NCI-H2196 (cell line): ENCODE measurements at regions not wholly inside any gene's neighbourhood (a gene's known extent, or its start where the extent isn't known, plus 50 kb on each side); places are given as distances from the start of the nearest gene placed in this dataset.
A peak's percentile ranks its signal among the peaks of the same experiment; 100 is the strongest.

ENCODE experiments used
- DNase-seq: peaks from one replicate; lab custom pipeline; 2025; ENCODE audit not compliant: unreplicated experiment; lab: John Stamatoyannopoulos, UW

DNA sequence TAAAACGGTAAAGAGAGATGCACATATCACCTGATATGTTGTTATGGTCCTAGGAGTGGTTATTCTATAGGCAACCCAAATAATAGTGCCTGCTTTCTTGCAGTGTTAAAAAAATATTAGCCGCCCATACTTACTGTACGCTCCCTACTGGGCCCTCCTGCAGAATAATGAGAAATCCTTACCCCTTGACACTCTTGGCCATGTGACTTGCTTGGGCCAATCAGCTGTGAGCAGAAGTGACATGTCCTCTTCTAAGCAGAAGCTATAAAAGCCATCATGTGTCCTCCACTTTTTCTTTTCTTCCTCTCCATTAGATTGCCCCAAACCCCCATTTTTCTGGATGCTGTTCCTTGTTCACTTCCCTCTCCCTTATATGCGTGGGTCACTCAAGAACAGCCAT lies 90.5 kb upstream of the SPRED2 start:
- DNase-seq: no peak

DNA sequence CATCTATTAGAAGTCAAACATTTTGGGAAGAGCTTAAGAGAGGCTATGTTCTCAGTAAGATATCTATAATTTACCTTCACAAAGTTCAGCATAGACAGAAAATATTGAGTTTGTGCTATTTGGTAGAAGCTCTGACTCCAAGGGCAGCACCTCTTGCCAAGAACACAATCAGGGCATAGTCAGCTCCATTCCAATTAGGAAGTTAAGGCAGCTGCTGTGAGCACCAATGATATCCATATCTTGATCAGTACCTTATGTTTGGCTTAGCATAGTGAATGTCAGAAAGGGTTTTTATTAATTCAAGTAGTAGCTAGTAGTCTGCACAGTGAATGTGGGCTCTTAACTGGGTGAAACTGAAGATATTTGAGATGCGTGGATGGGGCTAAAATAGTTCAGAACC lies 86.4 kb upstream of the SPRED2 start:
- no peak for DNase-seq

DNA sequence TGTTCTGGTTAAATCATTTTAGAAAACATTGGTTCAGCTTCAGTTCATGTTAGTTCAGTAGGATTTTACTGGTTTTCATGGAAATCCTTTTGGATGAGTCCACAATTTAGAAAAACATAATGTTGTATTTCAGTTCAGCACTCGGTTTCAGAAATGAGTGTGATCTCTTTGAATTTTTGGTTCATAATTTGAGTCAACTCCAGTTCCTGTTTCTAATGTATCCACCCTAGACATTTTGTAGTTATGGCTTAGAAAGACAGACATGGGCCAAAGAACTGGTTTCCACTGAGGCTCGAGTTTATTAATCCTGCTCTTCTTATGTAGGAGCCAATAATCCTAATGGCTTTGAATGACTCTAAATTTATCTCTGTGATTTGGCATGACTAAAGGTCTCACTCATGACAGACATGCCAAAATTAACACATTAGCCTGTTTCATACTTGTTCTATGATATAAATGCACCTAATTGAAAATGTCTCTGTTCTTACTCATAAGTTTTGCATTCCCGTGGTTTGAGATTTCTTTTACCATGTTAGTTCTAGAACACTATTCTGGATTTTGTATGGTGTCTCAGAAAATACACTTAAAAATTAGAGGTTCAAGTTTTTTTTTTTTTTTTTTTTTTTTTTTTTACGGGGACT lies 82.3 kb upstream of the SPRED2 start:
- DNase-seq: no peak

DNA sequence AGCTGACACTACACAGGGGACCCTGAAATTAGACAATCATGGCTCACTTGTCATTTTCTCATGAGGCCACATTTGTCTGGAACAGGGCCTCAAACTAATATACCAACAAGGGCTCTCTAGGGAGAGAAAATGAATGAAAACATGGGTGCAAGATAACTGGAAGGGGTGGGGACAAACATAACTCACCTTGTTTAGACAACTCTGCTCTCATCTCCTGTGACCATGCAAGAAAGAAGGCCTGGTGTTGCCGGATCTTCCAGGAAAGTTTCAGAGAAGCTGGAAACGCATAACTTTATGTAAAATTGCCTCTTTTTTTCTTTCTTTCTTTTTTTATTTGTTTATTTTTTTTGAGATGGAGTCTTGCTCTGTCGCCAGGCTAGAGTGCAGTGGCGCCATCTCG lies 80.4 kb upstream of the SPRED2 start:
- DNase-seq: no peak

DNA sequence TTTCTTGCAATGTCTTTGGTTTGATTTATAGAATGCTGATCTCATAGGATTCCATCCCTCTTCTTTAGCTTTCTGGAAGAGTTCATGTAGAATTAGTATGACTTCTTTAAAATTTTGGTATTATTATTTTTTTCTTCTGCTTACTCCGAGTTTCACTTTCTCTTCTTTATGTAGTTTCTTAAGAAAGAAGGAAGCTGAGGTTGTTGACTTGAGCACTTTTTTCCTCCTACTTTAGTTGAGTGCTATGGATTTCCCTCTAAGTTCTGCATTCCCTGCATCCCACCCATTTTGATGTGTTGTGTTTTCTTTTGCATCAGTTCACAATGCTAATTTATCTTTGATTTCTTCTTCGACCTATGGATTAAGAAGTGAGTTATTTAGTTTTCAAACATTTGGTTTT lies 78.9 kb upstream of the SPRED2 start:
- no peak for DNase-seq

DNA sequence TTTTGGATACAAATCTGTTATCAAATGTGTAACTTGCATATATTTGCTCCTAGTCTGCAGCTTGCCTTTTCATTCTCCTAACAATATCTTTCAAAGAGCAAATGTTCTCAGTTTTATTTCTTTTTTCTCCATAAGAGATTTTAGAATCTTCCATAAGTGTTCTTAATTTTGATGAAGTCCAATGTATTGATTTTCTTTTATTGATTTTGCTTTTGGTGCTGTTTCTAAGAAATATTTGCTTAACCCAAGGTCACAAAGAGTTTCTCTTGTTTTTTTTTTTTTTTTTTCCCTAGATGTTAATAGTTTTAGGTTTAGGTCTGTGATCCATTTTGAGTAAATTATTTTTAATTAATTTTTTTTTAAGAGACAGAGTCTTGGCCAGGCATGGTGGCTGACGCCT lies 75.8 kb upstream of the SPRED2 start:
- DNase-seq: no peak

DNA sequence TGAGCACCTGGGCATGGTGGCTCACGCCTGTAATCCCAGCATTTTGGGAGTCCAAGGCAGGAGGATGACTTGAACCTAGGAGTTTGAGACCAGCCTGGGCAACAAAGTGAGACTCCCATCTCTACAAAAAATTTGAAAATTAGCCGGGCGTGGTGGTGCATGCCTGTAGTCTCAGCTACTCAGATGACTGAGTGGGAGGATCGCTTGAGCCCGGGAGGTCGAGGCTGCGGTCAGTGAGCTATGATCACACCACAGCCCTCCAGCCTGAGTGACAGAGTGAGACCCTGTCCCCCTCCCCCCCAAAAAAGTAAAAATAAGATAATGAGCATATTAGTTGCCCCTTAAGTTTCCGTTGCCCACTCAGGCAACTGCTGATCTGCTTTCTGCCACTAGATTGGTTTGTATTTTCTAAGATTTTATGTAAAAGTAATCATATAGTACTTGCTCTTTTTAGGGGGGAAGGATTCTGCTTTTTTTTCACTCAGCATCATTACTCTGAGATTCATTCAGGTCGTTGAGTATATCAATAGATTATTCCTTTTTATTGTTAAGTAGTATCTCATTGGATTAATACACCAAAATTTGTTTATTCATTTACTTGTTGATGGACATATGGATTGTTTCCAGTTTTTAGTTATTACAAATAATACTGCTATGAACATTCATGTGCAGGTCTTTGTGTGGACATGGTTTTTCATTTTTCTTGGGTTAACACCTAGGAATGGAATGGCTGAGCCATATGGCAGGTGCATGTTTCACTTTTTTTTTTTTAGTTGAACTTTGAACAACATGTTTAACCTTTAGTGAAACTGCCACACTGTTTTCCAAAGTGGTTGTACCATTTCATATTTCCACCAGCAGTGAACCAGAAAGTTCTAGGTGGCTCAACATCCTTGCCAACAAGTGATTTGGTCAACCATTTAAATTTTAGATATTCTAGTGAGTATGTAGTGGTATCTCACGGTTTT lies 75.0 kb upstream of the SPRED2 start:
- DNase-seq: no peak

DNA sequence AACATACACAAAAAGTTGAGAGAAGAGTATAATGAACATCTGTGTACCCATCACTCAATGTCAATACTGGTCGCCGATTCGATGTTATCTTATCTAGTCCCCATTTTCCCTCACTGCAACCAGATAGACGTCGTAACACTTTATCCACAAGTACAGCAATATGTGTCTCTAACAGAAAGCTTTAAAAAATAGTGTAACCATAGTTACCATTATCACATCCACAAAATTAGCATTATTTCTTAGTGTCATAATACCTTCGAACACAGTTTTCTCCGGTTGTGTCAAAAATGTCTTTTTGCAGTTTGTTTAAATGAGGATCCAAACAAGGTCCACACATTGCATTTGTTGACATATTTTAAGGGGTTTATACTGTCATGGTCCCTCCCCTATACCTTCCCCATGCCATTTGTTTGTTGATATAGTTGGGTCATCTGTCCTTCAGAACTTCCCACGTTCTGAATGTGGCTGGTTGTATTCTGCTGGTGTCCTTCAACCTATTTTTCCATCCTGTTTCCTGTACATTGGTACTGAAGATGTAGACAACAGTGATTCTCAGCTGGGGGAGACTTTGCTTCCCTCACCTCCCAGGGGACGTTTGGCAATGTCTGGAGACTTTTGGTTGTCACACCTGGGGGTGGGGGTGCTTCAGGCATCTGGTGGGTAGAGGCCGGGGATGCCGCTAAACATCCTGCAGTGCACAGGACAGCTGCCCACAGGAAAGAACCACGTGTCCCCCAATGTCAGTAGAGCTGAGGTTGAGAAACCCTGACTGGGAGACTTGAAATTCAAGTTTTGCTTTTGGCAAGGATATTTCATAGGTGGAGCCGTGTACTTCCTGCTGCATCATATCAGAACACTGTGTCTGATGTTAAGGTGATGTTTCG lies 72.7 kb upstream of the SPRED2 start:
- no peak for DNase-seq

DNA sequence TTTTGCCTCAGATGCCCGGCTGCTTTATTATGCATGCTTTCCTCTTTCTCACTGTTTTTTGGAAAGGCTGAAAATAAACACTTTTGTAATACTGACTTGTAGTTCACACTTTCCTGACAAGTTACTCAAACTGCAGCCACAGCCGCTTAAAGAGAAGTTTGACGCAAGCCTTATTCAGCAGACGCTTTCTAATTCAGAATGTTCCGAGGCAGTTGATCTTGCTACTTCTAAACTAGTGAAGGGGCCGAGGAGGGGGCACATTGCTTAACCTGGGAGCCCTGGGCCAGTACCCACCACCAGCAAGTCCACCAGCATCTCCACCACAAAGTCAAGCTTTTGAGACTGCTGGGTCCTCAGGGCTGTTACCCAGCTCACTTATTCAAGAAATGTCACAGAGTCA lies 71.8 kb upstream of the SPRED2 start:
- DNase-seq: no peak

DNA sequence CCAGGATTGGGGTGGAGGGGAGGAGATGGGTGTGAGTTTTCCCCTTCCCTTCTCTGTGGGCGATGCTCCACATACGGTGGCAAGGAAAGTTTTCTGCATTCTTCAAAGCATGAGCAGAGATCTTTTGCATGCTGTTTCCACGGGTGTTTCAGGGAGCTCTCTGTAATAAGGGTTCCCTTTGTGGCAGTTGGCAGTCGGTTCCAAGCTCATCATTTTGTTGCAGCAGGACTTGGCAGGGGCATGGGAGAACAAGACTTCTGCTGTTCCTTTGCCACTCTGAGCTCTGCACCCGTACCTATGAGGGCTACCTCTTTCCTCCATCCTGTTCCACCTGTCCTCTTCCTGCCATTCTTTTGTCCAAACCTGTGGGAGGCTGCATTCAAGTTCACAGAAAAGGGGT lies 71.3 kb upstream of the SPRED2 start:
- no peak for DNase-seq

DNA sequence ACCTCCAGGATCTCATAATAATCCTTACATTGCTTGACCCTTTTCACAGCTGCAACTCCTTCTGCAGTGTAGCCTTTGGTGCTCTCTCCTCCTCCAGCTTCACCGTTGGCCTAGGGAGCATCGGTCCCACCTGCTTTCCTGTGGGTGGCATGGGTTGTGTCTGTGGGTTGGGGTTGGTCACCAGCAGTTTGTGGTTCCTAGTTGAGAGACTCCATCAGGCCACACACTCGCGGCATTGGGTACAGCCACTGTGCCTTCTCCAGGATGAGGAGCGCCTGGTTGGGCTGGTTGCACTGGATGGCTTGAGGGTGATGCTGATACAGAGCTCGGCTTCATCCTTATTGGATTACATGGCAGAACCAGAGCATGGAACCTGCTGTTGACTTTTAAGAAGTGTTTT lies 69.4 kb upstream of the SPRED2 start:
- no peak for DNase-seq

DNA sequence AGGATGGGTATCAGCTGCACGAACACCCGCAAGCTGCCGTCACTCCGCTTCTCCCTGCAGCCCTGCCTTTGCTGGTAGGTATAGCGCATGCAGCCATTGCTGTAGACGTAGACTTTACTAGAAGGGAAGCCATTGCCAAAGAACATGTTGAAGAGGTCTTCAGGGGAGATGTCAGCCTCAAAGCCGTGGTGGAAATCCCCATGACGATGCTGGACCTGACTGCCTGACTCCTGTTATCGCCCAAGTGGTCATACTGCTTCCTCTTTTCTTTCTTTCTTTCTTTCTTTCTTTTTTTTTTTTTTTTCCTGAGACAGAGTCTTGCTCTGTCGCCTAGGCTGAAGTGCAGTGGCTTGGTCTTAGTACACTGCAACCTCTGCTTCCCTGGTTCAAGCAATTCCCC lies 68.7 kb upstream of the SPRED2 start:
- no peak for DNase-seq

DNA sequence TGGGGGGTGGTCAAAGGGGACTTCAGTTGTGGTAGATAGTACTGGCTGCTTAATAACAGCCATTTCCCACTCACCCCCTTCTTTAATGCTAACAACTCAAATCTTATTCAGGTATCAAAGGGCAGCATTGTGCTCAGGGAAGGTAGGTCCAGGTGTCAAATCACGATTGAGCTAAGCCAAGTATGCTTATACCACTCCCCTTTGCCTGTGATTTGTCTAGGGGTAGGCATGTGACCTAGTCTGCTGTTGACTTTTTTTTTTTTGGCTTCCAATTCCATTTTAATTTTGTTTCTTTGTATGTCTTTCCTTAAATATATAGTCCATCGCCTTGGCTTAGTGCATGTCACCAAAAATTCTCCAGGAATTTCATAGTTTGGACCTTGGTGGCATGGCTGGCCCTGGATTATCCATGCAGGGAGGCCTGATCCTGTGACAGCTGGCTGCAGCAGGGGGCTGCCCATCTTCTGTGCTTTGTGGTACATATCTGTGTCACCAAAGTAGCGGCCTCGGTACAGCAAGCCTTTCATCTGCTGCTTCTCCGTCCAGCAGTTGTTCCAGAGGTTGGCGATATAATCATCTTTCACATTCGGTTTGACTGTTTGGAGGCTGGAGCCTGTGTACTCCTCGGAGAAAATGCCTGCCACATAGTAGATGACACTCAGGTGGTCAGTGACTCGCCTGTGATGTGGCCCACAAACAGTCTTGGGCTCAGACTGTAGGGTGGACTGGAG lies 68.1 kb upstream of the SPRED2 start:
- DNase-seq: no peak

DNA sequence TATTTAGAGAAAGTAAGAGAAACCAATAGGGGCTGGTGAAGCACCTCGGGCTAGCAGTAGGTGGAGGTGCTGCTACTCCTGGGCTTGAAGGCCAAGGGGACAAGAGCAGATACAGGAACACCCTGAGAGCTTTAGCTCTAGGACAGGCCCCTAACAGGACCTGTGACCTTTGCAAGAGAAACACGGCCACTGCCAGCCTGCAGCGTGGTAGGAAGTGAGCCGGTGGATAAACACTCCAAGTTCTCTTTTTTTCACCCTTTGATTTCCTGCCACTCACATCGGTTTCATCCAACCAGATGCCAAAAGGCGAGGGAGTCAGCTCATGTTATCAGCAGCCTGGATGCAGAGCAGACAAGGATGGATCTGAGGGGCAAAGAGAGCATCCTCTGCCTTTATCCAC lies 66.8 kb upstream of the SPRED2 start:
- DNase-seq: no peak

DNA sequence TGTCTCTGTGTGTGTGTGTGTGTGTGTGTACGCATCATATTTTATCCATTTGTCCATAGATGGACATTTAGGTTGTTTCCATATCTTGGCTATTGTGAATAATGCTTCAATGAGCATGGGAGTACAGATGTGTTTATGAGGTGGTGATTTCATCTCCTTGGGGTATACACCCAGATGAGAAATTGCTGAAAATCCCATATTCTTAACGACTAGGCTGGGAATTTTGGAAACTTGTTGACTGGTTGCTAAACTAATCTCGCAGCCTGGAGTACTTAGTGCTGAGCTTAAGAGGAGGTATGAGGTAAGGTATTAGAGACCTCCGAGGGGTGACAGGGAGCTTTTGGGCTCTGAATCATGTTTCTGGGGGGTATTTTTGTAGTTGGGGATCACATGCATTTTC lies 66.0 kb upstream of the SPRED2 start:
- no peak for DNase-seq

DNA sequence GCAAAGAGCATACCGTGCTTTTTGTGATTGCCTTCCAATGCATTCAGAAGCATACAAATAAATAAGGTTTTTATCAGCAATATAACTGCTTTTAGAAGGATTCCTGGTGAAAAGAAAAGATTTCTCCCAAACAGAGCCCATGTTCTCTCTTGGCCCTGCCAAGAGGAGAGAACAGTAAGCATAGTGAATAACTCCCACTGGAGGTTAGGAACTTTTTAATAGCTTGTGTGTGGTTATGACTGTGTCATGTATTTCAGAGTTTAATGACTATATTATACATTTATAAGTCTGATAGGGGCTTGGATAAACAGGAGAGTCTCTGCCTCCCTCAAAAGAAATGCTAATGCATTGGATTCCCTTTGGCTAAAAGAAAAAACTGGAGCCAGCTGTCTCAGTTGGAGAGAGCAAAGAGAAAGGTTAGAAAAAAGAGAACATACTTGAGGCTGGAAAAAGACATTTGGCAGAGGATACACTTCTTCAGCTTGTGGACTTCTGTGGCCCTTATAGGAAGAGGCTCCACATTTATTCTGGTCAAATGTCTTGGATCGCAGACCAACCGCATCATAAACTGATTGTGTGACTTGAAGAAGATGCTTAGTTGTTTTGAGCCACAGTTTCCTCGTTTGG lies 63.0 kb upstream of the SPRED2 start:
- no peak for DNase-seq

DNA sequence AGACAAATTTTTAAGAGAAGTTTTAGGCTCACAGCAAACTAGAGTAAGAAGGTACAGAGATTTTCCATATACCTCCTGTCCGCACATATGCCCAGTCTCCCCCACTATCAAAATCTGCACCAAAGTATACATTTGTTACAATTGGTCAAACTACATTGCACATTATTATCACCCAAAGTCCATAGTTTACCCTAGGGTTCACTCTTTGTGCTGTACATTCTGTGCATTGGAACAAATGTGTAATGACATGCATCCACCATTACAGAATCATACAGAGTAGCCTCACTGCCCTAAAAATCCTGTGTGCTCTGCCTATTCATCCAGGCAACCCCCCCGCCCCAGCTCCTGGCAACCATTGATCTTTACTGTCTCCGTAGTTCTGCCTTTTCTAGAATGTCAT lies 61.7 kb upstream of the SPRED2 start:
- DNase-seq: no peak

DNA sequence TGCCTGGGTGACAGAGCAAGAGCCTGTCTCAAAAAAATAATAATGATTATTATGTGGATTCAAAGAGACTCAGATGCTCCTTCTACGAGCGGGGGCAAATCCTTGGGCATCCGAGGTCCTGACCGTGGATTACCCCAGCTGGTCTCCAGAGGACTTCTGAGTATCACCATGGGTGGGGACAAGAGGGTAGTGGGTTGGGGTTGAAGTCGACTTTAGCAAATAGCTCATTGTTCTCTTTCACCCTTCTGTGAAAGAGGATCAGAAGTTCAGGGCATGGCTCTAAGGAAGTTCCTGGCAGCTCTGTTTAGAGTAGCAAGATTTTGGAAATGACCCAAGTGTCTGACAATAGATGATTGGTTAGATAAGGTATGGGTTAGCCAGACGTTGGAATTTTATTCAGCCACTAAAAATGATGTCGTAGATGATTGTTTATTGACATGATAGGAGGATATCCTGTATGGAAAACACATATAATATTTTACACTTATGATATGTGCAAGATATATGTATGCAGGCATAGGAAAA lies 59.0 kb upstream of the SPRED2 start:
- peak; percentile 20 for DNase-seq

DNA sequence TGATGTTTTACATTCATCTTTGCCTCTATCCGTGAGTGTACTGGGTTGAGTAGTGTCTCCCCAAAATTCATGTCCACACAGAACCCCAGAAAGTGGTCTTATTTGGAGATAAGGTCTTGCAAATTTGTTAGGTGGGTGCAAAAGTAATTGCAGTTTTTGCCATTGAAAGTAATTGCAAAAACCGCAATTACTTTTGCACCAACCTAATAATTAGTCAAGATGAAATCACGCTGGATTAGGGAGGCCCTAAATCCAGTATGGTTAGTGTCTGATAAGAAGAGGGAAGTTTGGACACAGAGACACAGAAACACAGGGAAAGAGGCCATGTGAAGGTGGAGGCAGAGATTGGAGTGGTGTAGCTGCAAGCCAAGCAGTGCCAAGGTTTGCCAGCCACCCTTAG lies 57.8 kb upstream of the SPRED2 start:
- DNase-seq: no peak

DNA sequence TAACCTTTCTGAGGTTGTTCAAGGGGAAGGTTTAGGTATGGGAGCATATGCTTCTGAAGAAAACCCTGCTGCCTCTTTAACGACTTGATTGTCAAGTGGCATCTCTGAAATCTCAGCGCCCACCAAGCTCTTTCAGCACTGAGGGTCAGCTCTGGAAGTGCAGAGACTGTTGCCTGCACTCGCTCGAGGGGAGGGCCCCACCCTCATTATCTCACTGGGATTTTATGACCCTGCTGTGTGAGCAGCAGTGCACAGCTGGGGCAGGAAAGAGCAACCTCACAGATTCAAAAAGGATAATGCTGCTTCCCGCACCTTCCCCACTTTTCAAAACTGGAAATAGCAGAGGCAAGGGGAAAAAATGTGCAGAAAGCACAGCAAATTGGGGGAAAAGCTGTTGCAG lies 56.9 kb upstream of the SPRED2 start:
- DNase-seq: no peak
